GM04504 (cell line): ENCODE measurements at regions not wholly inside any gene's neighbourhood (a gene's known extent, or its start where the extent isn't known, plus 50 kb on each side); places are given as distances from the start of the nearest gene placed in this dataset.

Source experiments
- DNase-seq: peaks from one replicate; pipeline ENCODE4 v3.0.0-alpha.2; 2012; ENCODE audit warnings: low read depth

- DNase-seq, result no peak
Measured at GRCh38 chr19:30153326-30154210, 211.5 kb downstream of the URI1 start.

- no peak for DNase-seq
Measured at GRCh38 chr19:30154410-30154809, 212.4 kb downstream of the URI1 start.

GRCh38 chr19:30155381-30156200 is 213.6 kb downstream of the URI1 start:
- no peak for DNase-seq

- DNase-seq, result no peak
Measured at GRCh38 chr19:30156646-30157045, 214.6 kb downstream of the URI1 start.

- no peak for DNase-seq
Measured at GRCh38 chr19:30158067-30158892, 213.9 kb upstream of the ZNF536 start.

GRCh38 chr19:30158893-30159245 is 213.3 kb upstream of the ZNF536 start:
- DNase-seq, result no peak

- DNase-seq, result no peak
Measured at GRCh38 chr19:30159636-30160035, 212.5 kb upstream of the ZNF536 start.

GRCh38 chr19:30160426-30160825 is 211.8 kb upstream of the ZNF536 start:
- DNase-seq, result no peak

GRCh38 chr19:30161021-30161655 is 211.0 kb upstream of the ZNF536 start:
- DNase-seq, result no peak

- no peak for DNase-seq
Measured at GRCh38 chr19:30161770-30162169, 210.4 kb upstream of the ZNF536 start.

- DNase-seq, result no peak
Measured at GRCh38 chr19:30162718-30163117, 209.5 kb upstream of the ZNF536 start.

GRCh38 chr19:30163663-30164062 is 208.5 kb upstream of the ZNF536 start:
- no peak for DNase-seq

- DNase-seq, result no peak
Measured at GRCh38 chr19:30165228-30165813, 206.9 kb upstream of the ZNF536 start.

- no peak for DNase-seq
Measured at GRCh38 chr19:30167206-30167868, 204.8 kb upstream of the ZNF536 start.

- DNase-seq, result no peak
Measured at GRCh38 chr19:30167976-30168635, 204.1 kb upstream of the ZNF536 start.

GRCh38 chr19:30168760-30169159 is 203.4 kb upstream of the ZNF536 start:
- DNase-seq, result no peak

- DNase-seq, result no peak
Measured at GRCh38 chr19:30169196-30169900, 202.8 kb upstream of the ZNF536 start.

GRCh38 chr19:30170081-30170480 is 202.1 kb upstream of the ZNF536 start:
- no peak for DNase-seq

GRCh38 chr19:30170495-30171137 is 201.6 kb upstream of the ZNF536 start:
- no peak for DNase-seq
